ENCODE measurements at regions not wholly inside any gene's neighbourhood (a gene's known extent, or its start where the extent isn't known, plus 50 kb on each side); places are given as distances from the start of the nearest gene placed in this dataset.
"Not testable (repeated sequence)": the region's sequence is repeated elsewhere in the genome, so short reads cannot be mapped to it uniquely, and the experiment has no call there.

- Histone ChIP-seq H3K27me3 (no peaks in the 10 kb centered on the region), H3K9me3 (ENCODE audit: low read depth) (no peaks in the 10 kb centered on the region), H3K27ac (no peak overlapping the region), H3K4me1 (ENCODE audit: low read depth) (no peaks in the 10 kb centered on the region), H3K36me3 (no peaks in the 10 kb centered on the region), H3K4me3 (no peak overlapping the region)
- DNase-seq (ENCODE audit: low read depth in 1 of 2, low spot score in 1 of 2), result no peak
- no peak for TF ChIP-seq CTCF (IDR thresholded peaks at IDR 0.05; ENCODE audit: low read depth, low read length)
Measured at GRCh38 chr13:61275251-61275650, 140.4 kb downstream of the PCDH20 start.

GRCh38 chr13:61266896-61267295, 148.8 kb downstream of the PCDH20 start:
- not testable (repeated sequence) for H3K27me3 ChIP-seq; DNase-seq (ENCODE audit: low read depth in 1 of 2, low spot score in 1 of 2); H3K4me1 ChIP-seq (ENCODE audit: low read depth); H3K27ac ChIP-seq; H3K4me3 ChIP-seq; H3K36me3 ChIP-seq; H3K9me3 ChIP-seq (ENCODE audit: low read depth)

- H3K4me3 ChIP-seq, result no peak overlapping the region
- H3K4me1 ChIP-seq (ENCODE audit: low read depth), result no peaks in the 10 kb centered on the region
- no peaks in the 10 kb centered on the region for H3K36me3 ChIP-seq
- TF ChIP-seq CTCF (IDR thresholded peaks at IDR 0.05; ENCODE audit: low read depth, low read length), result no peak
- H3K27ac ChIP-seq, result no peak overlapping the region
- no peak for DNase-seq (ENCODE audit: low read depth in 1 of 2, low spot score in 1 of 2)
- H3K27me3 ChIP-seq, result no peaks in the 10 kb centered on the region
- H3K9me3 ChIP-seq (ENCODE audit: low read depth), result no peaks in the 10 kb centered on the region
Measured at GRCh38 chr13:61261746-61262472, 153.7 kb downstream of the PCDH20 start.

GRCh38 chr13:61258185-61258584, 157.5 kb downstream of the PCDH20 start:
- H3K4me1 ChIP-seq (ENCODE audit: low read depth), result no peaks in the 10 kb centered on the region
- no peaks in the 10 kb centered on the region for H3K36me3 ChIP-seq
- no peak overlapping the region for H3K27ac ChIP-seq
- no peaks in the 10 kb centered on the region for H3K27me3 ChIP-seq
- no peak for DNase-seq (ENCODE audit: low read depth in 1 of 2, low spot score in 1 of 2)
- no peak overlapping the region for H3K4me3 ChIP-seq
- H3K9me3 ChIP-seq (ENCODE audit: low read depth), result no peaks in the 10 kb centered on the region
- TF ChIP-seq CTCF (IDR thresholded peaks at IDR 0.05; ENCODE audit: low read depth, low read length), result no peak

GRCh38 chr13:61255040-61255796, 160.4 kb downstream of the PCDH20 start:
- Histone ChIP-seq H3K4me1 (ENCODE audit: low read depth) (no peaks in the 10 kb centered on the region), H3K27ac (no peak overlapping the region), H3K4me3 (no peak overlapping the region), H3K27me3 (no peaks in the 10 kb centered on the region), H3K9me3 (ENCODE audit: low read depth) (no peaks in the 10 kb centered on the region), H3K36me3 (no peaks in the 10 kb centered on the region)
- TF ChIP-seq CTCF (IDR thresholded peaks at IDR 0.05; ENCODE audit: low read depth, low read length), result peak; percentile 32
- peak; percentile 23 to 30 for DNase-seq (ENCODE audit: low read depth in 1 of 2, low spot score in 1 of 2)

All from cardiac muscle cell (in vitro differentiated cells and primary cell).